Astrocyte of the cerebellum (primary cell): ENCODE measurements at regions not wholly inside any gene's neighbourhood (a gene's known extent, or its start where the extent isn't known, plus 50 kb on each side); places are given as distances from the start of the nearest gene placed in this dataset.

Experiments
- DNase-seq: peaks from one replicate; pipeline ENCODE4 v3.0.0-alpha.2; 2011; ENCODE audit warnings: low read depth
- H3K4me3 ChIP-seq: 2 replicates; pipeline ENCODE4 v1.5.1; 2011; ENCODE audit warnings: mild to moderate bottlenecking, low read depth, low read length, moderate library complexity
- in situ Hi-C: cut with HindIII; loops from 2 replicates; pipeline ENCODE4 v1.10.0; 2017; ENCODE audit warnings: low sequenced_read_pairs
- TF ChIP-seq, protein P1 (sequence below): IDR thresholded peaks from 2 replicates; pipeline ENCODE4 v1.5.1; 2012; ENCODE audit warnings: low read length, low read depth, moderate library complexity, mild to moderate bottlenecking; ENCODE audit errors: missing control alignments

DNA sequence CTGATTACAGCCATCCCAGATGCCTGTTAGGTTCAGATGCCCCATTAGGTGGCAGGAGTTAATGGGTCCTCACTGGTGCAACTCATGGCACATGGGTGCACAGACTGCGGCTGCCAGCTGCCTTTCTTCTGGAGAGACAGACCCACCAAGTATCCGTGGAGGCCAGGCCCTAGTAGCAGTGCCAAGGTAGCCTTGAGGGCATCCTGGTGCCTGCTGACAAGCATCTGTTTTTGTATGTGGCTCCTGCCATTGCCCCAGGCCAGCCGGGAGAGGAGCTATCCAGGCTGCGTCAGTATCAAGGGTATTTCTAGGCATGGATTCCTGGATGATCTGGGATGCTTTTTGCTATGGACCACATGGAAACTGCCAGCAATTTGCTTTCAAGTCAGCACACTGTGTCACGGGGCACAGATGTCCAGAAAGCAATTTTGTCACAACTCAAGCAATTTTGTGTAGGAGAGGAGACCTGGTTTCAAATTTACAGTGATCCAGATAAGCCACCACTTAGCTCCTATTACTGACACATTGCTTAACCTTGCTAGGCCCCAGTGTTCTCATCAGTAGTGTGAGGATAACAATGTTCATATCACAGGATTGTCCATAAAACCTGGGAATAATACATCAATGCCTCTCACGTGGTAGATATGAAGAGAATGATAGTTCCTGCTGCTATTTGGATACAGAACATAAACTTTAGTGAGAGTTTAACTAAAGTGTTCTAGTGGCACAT, 815.1 kb upstream of the RAB6C start:
- in situ Hi-C loops: no loop called here
- TF ChIP-seq, protein P1, sequence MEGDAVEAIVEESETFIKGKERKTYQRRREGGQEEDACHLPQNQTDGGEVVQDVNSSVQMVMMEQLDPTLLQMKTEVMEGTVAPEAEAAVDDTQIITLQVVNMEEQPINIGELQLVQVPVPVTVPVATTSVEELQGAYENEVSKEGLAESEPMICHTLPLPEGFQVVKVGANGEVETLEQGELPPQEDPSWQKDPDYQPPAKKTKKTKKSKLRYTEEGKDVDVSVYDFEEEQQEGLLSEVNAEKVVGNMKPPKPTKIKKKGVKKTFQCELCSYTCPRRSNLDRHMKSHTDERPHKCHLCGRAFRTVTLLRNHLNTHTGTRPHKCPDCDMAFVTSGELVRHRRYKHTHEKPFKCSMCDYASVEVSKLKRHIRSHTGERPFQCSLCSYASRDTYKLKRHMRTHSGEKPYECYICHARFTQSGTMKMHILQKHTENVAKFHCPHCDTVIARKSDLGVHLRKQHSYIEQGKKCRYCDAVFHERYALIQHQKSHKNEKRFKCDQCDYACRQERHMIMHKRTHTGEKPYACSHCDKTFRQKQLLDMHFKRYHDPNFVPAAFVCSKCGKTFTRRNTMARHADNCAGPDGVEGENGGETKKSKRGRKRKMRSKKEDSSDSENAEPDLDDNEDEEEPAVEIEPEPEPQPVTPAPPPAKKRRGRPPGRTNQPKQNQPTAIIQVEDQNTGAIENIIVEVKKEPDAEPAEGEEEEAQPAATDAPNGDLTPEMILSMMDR: no peak
- no peak for DNase-seq
- H3K4me3 ChIP-seq: no peak overlapping the region

DNA sequence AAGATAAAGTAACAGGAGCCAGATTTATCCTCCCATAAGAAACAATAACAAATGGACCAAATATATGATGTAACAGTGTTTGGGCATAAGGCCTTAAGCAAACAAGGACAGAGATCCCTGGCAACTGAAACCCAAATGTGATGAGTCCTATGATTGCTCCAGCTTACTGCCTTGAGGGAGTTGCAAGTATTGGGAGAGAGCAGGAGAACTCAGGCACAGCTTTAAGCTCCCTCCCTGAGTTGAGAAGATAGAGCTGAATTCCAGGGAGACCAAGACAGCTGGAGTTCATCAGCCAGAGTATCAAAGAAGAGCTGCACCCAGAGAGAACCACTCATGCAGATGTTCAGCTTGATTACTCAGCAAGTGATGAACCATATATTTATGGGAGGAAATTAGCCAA, 814.5 kb upstream of the RAB6C start:
- TF ChIP-seq, protein P1: no peak
- no peak overlapping the region for H3K4me3 ChIP-seq
- in situ Hi-C loops: no loop called here
- no peak for DNase-seq

DNA sequence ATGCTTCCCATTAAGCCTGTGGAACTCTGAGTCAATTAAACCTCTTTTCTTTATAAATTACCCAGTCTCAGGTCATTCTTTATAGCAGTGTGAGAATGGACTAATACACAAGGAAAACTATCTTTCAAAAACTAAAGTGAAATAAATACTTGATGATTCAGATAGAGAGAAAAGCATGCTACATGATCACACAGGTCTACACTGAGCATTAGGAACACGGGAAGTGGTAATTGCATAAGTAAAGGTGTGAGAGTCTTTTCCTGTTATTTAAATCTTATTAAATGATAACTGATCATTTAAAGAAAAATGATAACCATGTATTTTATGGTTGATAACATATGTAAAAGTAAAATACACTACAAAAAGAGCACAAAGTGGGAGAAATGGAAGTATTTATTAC, 812.0 kb upstream of the RAB6C start:
- no peak overlapping the region for H3K4me3 ChIP-seq
- in situ Hi-C loops: no loop called here
- no peak for DNase-seq
- TF ChIP-seq, protein P1: no peak

DNA sequence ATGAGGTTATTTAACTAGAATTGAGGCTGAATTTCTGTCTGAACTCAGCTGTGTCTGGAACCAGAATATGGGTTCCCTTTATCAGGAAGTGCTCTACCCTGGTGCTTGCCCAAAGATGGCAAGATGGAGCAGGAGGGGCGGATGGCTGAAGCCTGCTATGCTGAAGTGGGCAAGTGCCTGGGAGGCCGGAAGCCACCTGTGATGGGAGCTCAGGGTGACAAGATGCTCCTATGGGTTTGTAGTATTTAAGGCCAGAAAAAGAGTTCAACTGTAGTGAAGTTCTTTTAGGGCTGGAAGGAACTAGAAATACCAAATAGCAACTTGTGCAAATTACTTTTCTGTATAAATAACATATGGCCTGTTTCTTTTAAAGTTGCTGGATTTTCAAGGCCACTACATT, 808.9 kb upstream of the RAB6C start:
- in situ Hi-C loops: no loop called here
- DNase-seq: no peak
- TF ChIP-seq, protein P1: no peak
- H3K4me3 ChIP-seq: no peak overlapping the region

DNA sequence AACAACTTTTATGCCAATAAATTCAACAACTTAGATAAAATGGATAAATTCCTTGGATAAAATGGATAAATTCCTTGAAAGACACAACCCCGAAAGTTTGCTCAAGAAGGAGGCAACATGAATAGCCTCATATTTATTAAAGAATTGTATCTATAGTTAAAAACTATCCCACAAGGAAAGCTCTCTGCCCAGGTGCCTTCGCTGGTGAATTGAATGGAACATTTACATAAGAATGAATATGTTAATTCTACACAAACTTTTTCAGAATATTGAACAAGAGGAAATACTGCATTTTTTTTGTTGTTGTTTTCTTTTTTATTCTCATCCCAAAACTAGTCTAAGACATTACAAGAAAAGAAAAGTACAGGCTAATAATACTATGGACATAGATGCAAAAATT, 805.3 kb upstream of the RAB6C start:
- in situ Hi-C loops: no loop called here
- TF ChIP-seq, protein P1: no peak
- no peak for DNase-seq

DNA sequence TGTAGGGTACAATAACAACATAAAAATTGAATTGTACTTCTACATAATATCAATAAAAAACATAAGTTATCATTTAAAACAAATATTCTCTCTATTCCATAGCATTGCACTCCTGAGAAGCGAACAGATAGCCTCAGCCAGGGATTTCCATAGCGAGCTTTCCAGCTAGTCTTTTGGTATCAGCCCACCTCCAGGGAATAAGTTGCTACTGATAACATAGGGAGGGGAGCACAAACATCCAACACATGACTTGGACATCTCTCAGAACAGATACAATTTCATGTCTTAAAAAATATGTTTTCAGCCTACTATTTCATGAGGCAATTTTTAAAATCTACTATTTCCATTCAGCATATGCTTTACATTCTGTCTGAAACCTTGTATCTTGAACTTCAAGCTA, 804.4 kb upstream of the RAB6C start:
- TF ChIP-seq, protein P1: no peak
- in situ Hi-C loops: no loop called here
- no peak overlapping the region for H3K4me3 ChIP-seq
- no peak for DNase-seq

More for the DNA sequence above, 805.3 kb upstream of the RAB6C start:
- no peak overlapping the region for H3K4me3 ChIP-seq

DNA sequence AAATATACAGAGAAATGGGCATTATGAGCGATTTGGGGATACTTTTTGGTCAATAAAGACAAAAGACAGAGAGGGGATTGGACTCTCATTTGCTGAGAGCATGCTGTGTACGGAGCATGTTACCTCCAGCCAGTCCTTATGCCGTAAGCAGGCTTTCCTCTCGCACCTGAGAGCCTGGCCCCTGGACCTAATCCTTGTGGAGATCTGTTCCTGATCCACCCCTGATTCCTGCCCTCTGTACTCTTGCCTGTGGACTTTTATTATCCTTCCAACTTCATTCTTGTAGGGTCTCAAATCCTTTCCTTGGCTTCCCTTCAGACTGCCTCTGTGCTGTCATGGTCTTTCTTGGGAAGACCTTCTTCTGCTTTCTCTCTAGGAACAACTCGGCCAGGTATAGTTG, 803.1 kb upstream of the RAB6C start:
- TF ChIP-seq, protein P1: no peak
- in situ Hi-C loops: no loop called here
- no peak overlapping the region for H3K4me3 ChIP-seq
- no peak for DNase-seq
